Karpas-422 (cell line): ENCODE measurements at regions not wholly inside any gene's neighbourhood (a gene's known extent, or its start where the extent isn't known, plus 50 kb on each side); places are given as distances from the start of the nearest gene placed in this dataset.
A peak's percentile ranks its signal among the peaks of the same experiment; 100 is the strongest.

Experiments used
- DNase-seq: peaks from one replicate; pipeline ENCODE4 v3.0.0-alpha.2; 2015
- H2AFZ ChIP-seq: fragments of 200-600 bp; sonication (generic); 2 replicates; pipeline ENCODE4 v1.6.1; 2014; ENCODE audit warnings: antibody characterized with exemption, low read length, mixed read lengths
- H3K27ac ChIP-seq: fragments of 200-600 bp; sonication (generic); 2 replicates; pipeline ENCODE4 v1.5.1; 2014; ENCODE audit warnings: mild to moderate bottlenecking, low read length, moderate library complexity
- H3K27me3 ChIP-seq: fragments of 200-600 bp; sonication (generic); 2 replicates; pipeline ENCODE4 v1.6.1; 2014; ENCODE audit warnings: low read length, mixed read lengths
- H3K36me3 ChIP-seq: fragments of 200-600 bp; sonication (generic); 2 replicates; pipeline ENCODE4 v1.6.1; 2014; ENCODE audit warnings: low read length, mixed read lengths; ENCODE audit not compliant: insufficient read depth
- H3K4me1 ChIP-seq: fragments of 200-600 bp; sonication (generic); 2 replicates; pipeline ENCODE4 v1.6.1; 2014; ENCODE audit warnings: mild to moderate bottlenecking, low read length, mixed read lengths
- H3K4me2 ChIP-seq: fragments of 200-600 bp; sonication (generic); 2 replicates; pipeline ENCODE4 v1.6.1; 2014; ENCODE audit warnings: low read length, low read depth, mild to moderate bottlenecking; ENCODE audit not compliant: poor library complexity, severe bottlenecking
- H3K4me3 ChIP-seq: fragments of 200-600 bp; sonication (generic); 2 replicates; pipeline ENCODE4 v1.5.1; 2014; ENCODE audit warnings: mild to moderate bottlenecking, antibody characterized with exemption, low read length, mixed read lengths
- H3K79me2 ChIP-seq: fragments of 200-600 bp; sonication (generic); 2 replicates; pipeline ENCODE4 v1.6.1; 2014; ENCODE audit warnings: mild to moderate bottlenecking, low read length, mixed read lengths
- H3K9ac ChIP-seq: fragments of 200-600 bp; sonication (generic); 2 replicates; pipeline ENCODE4 v1.6.0; 2014; ENCODE audit warnings: low read length
- H3K9me2 ChIP-seq: fragments of 200-600 bp; sonication (generic), shearing (Covaris generic); replicated peaks from 2 replicates; pipeline ENCODE4 v1.6.0; 2014; ENCODE audit warnings: mild to moderate bottlenecking, low read length, moderate library complexity; ENCODE audit not compliant: insufficient read depth
- H3K9me3 ChIP-seq: fragments of 300-700, 200-600 bp; sonication (generic); 2 replicates; pipeline ENCODE4 v1.6.1; 2014; ENCODE audit warnings: low read length, mixed read lengths
- H4K20me1 ChIP-seq: fragments of 200-600 bp; sonication (generic); 2 replicates; pipeline ENCODE4 v1.6.1; 2014; ENCODE audit warnings: mild to moderate bottlenecking, antibody characterized with exemption, low read length, low read depth; ENCODE audit not compliant: insufficient read depth

DNA sequence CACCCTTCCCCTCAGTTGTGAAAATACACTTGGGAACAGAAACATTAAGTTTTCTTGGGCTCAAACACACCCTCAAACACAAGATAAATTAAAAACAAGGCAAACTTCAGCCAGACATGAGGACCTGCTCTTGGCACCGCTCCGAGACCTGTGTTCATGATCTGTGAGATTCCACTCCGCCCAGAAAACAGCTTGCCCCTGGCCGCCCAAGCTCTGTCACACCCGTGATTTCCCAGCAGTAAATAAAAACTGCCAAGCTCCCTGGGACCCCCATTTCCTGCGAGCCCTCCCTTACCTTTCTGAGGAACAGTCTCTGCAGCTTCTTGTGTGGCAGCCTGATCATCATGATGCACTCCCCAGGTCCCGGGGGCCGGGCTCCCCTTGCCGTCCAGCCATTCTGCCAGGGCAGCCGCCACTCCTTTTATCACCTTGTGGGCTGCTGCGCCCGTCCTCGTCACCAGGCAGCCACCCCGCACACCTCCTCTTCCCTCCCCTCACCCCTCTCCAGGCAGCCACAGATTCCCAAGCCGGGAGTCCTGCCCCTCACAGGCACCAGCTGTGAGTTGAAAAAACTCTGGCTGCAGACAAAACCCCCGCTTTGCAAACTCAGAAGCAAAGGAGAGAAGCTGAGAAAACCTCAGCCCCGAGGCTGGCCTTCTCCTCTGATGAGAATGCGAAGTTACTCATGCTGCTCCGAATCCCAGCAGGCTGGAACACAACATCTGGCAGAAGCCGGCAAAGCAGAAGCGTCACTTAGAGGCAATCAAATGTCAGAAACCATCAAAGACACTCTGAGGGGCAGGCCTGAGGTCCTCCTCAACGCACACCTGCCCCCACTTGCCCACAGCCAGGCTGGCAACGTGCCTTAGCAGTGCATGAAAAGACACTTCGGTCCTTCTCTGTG lies 130.4 kb upstream of the RPS6KA2 start:
- Histone ChIP-seq H3K9me3 (no peaks in the 10 kb centered on the region), H3K27me3 (no peaks in the 10 kb centered on the region), H3K9me2 (no peaks in the 10 kb centered on the region), H3K4me2 (peak overlapping the region; percentile 45), H4K20me1 (no peaks in the 10 kb centered on the region), H3K36me3 (no peaks in the 10 kb centered on the region), H3K9ac (no peak overlapping the region), H3K27ac (peak overlapping the region; percentile 19; the same call in 1 of the 2 replicates), H3K4me1 (peaks cover 58% of the 10 kb centered on the region), H3K4me3 (peak overlapping the region; percentile 12; the same call in 1 of the 2 replicates), H3K79me2 (no peaks in the 10 kb centered on the region), H2AFZ (0 out of 2 replicates have a peak overlapping the region, but pooled peaks have one; percentile 45)
- DNase-seq: peak; percentile 48

DNA sequence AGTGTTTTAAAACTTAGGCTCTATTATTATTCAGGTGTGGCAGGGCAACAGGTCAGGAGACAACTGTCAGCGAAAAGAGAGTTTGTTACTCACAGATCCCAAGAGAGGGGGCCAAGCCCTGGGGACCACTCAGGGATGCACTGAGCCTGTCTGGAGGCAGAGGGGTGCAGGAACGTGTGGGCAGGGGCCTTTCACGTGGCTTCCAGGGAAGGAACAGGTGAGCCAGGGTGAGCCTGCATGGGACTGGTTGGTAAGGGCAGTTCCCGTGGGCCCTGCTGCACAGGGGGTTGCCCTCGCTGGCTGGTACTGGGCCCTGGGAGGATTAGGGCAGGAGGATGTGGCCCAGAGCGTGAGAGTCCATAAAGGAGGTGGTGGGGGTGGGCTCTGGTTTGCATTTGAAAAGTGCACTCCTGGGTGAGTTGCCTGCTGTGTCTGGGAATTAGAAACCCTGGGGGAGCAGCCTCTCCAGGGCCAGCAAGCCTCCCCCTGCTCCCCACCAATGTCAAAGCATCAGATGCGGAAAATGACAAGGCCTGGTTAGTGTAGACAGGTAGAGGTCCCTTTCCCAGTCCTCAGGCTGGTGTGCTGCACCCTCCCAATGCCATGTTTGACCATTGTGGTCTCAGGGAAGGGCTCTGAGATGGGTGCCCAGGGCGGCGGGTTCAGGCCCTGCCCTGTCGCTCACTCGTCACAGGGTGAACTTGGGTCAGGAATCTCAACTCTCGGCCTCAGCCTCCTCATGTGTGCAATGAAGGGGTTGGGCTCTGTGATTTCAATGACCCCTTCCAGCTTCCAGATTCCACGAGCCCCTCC lies 127.4 kb upstream of the RPS6KA2 start:
- no peak overlapping the region for H3K4me3 ChIP-seq
- H4K20me1 ChIP-seq: no peaks in the 10 kb centered on the region
- H3K27ac ChIP-seq: no peak overlapping the region
- no peaks in the 10 kb centered on the region for H3K79me2 ChIP-seq
- no peaks in the 10 kb centered on the region for H3K27me3 ChIP-seq
- H2AFZ ChIP-seq: no peak overlapping the region
- H3K9me2 ChIP-seq: no peaks in the 10 kb centered on the region
- H3K9me3 ChIP-seq: no peaks in the 10 kb centered on the region
- H3K4me1 ChIP-seq: peaks cover 88% of the 10 kb centered on the region
- peak; percentile 63 for DNase-seq
- 0 out of 2 replicates have a peak overlapping the region, but pooled peaks have one; percentile 16 for H3K9ac ChIP-seq
- H3K36me3 ChIP-seq: no peaks in the 10 kb centered on the region
- H3K4me2 ChIP-seq: peak overlapping the region; percentile 44

DNA sequence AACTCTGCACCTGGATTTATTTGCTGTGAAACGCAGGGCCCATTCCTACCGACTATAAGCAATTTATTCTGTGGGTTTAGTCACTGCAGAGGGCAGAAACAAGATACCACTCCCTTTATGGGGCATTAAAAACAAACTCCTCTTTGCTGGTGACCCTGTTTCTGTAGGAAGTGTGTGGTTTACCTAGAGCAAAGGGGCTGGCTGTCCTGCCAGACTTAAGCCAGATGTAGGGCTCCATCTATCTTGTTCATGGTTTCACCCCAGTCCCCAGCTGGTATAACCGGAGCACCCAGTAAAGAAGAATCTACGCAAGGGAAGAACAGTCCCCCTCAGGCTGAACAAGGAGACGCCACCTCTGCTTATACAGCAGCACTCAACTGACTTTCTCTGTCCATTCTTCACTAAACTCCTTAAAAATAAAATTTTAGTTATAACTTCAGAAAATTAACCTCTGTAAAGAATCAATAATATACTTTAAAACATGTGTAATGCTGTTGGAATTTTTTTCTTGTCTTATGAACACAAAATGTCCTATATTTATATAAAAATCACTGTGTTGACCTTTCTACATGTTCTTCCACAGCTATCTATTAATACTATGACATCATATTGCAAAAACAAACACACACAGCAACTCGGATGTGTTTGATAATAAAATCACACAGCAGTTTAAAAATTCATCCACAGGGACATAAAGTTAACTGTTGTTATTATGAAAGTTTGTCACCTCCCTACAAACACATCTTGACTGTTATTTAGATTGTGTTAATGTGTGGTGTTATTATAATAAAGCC lies 126.1 kb upstream of the RPS6KA2 start:
- Histone ChIP-seq H3K9ac (no peak overlapping the region), H3K9me3 (no peaks in the 10 kb centered on the region), H3K9me2 (no peaks in the 10 kb centered on the region), H3K79me2 (no peaks in the 10 kb centered on the region), H3K27ac (peak overlapping the region; percentile 21), H3K36me3 (no peaks in the 10 kb centered on the region), H2AFZ (no peak overlapping the region), H3K27me3 (no peaks in the 10 kb centered on the region), H3K4me2 (peak overlapping the region; percentile 66), H3K4me1 (peaks cover 82% of the 10 kb centered on the region), H3K4me3 (no peak overlapping the region), H4K20me1 (no peaks in the 10 kb centered on the region)
- no peak for DNase-seq

DNA sequence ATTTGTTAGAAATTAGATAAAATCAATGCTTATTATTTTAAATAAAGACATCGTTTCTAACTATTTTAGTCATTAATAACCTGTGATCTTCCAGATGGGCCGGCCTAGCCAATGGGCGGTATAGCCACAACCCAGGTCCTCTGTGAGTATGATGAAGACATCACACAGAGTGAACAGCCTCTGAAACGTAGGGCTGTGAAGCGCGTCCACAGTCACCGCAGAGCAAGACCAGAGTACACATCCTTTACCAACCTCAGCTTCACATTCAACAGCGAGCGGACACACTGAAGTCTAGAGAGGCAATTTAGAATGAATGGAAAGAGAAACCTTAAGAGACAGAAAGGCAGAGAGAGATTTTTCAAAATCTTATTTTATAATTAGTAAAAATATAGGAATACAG lies 125.0 kb upstream of the RPS6KA2 start:
- Histone ChIP-seq H4K20me1 (no peaks in the 10 kb centered on the region), H3K9me2 (no peaks in the 10 kb centered on the region), H3K36me3 (no peaks in the 10 kb centered on the region), H3K4me1 (peaks cover 82% of the 10 kb centered on the region), H3K9ac (no peak overlapping the region), H3K9me3 (no peaks in the 10 kb centered on the region), H2AFZ (no peak overlapping the region), H3K27me3 (no peaks in the 10 kb centered on the region), H3K4me3 (no peak overlapping the region), H3K27ac (peak overlapping the region; percentile 96), H3K4me2 (peak overlapping the region; percentile 66), H3K79me2 (no peaks in the 10 kb centered on the region)
- no peak for DNase-seq

DNA sequence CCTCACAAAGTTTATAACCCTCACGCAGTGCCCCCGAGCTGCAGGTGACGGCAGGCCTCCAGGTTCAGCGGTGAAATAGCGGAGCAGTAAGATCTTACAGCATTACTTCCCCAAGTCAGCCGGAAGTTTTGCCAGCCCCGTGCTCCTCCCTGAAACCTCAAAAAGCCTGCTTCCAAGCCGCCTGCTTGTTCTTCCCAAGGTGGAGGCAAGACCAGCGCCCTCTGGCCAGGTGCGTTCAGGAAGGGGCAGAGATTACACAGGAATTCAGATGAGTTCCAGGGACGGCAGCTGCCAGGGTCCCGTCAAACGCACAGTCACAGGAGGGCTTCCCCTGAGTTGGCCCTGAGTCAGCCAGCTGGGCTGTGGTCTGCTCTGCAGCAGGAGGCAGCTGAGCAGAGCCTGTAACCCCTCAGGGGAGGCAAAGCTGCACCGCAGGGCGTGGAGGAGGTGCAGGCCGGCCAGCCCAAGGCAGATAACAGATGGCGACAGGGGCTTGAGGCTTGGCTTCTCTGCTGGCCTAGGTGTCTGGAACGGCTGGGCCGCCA lies 124.1 kb upstream of the RPS6KA2 start:
- Histone ChIP-seq H3K4me3 (peak overlapping the region; percentile 45; the same call in 1 of the 2 replicates), H3K9me2 (no peaks in the 10 kb centered on the region), H3K9me3 (no peaks in the 10 kb centered on the region), H3K27me3 (no peaks in the 10 kb centered on the region), H3K27ac (peak overlapping the region; percentile 96), H2AFZ (no peak overlapping the region; the same call in 1 of the 2 replicates), H3K4me1 (peaks cover 87% of the 10 kb centered on the region), H3K79me2 (no peaks in the 10 kb centered on the region), H3K36me3 (no peaks in the 10 kb centered on the region), H3K4me2 (peak overlapping the region; percentile 66), H4K20me1 (no peaks in the 10 kb centered on the region), H3K9ac (peak overlapping the region; percentile 63)
- peak; percentile 95 for DNase-seq

DNA sequence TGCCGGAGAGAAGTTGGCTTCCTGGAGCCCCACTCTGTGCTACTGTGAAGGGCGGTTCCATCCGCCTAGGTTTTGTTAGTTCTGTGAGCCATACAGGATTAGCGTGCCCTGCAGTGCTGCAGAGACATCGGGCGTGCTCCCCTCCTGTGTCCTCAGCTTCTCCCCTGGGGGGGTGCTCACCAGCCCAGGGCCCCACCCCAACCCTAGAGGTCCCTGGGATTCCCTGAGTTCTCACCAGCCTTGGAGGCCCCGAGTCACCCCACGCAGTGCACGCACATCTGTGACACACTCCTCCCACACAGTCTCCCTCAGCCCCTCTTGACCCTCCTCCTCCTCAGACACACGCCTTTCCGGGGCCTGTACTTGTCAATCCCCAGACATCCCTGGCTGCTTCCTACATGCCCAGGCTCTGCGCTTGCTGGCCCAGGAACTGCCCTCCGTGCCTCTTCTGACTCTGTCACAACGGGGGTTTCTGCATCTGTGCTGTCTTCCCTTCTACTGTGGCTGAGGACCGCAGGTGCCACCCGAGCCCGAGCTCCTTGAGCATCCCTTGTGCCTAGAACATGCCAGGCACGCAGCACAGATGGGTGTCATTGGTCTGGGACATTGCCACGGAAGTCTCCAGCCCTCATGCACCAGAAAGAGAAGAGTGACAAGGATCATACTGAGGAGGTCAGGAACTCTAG lies 123.2 kb upstream of the RPS6KA2 start:
- no peaks in the 10 kb centered on the region for H3K36me3 ChIP-seq
- peak overlapping the region; percentile 63 for H3K9ac ChIP-seq
- H3K27me3 ChIP-seq: no peaks in the 10 kb centered on the region
- no peaks in the 10 kb centered on the region for H3K9me2 ChIP-seq
- peak overlapping the region; percentile 96 for H3K27ac ChIP-seq
- peak overlapping the region; percentile 45; the same call in 1 of the 2 replicates for H3K4me3 ChIP-seq
- no peaks in the 10 kb centered on the region for H4K20me1 ChIP-seq
- H3K9me3 ChIP-seq: no peaks in the 10 kb centered on the region
- no peaks in the 10 kb centered on the region for H3K79me2 ChIP-seq
- peaks cover 89% of the 10 kb centered on the region for H3K4me1 ChIP-seq
- DNase-seq: peak; percentile 69
- peak overlapping the region; percentile 66 for H3K4me2 ChIP-seq
- H2AFZ ChIP-seq: no peak overlapping the region

DNA sequence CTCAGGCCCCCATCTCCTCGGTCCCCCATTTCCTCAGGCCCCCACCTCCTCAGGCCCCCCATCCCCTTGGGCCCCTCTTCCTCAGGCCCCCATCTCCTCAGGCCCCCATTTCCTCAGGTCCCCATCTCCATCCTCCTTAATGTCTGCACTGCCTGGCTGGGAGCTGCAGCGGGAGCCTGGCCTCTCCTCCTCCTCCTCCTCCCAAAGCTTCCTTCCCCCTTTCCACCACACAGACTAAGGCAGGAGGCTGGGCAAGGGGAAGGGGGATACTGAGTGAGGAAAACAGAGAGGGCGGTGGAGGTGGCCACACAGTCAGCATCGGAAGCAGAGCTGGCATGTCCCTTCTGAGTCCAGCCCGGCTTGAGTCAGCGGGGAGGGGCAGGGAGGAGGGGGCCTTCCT lies 122.6 kb upstream of the RPS6KA2 start:
- H3K4me1 ChIP-seq: peaks cover 83% of the 10 kb centered on the region
- H3K27ac ChIP-seq: peak overlapping the region; percentile 96
- H3K9me2 ChIP-seq: no peaks in the 10 kb centered on the region
- H2AFZ ChIP-seq: no peak overlapping the region
- no peak for DNase-seq
- H4K20me1 ChIP-seq: no peaks in the 10 kb centered on the region
- no peaks in the 10 kb centered on the region for H3K36me3 ChIP-seq
- peak overlapping the region; percentile 63 for H3K9ac ChIP-seq
- no peaks in the 10 kb centered on the region for H3K27me3 ChIP-seq
- peak overlapping the region; percentile 45; the same call in 1 of the 2 replicates for H3K4me3 ChIP-seq
- H3K4me2 ChIP-seq: peak overlapping the region; percentile 66
- H3K9me3 ChIP-seq: no peaks in the 10 kb centered on the region
- no peaks in the 10 kb centered on the region for H3K79me2 ChIP-seq
